ENCODE measurements at regions not wholly inside any gene's neighbourhood (a gene's known extent, or its start where the extent isn't known, plus 50 kb on each side); places are given as distances from the start of the nearest gene placed in this dataset.

GRCh38 chr6:82072751-82073150 lies 174.8 kb downstream of the IBTK start:
- H3K4me3 ChIP-seq (replicated peaks; ENCODE audit: low read depth, low read length) = no peak overlapping the region
- DNase-seq (ENCODE audit: low read depth) = peak; percentile 8
- TF ChIP-seq, protein P1, sequence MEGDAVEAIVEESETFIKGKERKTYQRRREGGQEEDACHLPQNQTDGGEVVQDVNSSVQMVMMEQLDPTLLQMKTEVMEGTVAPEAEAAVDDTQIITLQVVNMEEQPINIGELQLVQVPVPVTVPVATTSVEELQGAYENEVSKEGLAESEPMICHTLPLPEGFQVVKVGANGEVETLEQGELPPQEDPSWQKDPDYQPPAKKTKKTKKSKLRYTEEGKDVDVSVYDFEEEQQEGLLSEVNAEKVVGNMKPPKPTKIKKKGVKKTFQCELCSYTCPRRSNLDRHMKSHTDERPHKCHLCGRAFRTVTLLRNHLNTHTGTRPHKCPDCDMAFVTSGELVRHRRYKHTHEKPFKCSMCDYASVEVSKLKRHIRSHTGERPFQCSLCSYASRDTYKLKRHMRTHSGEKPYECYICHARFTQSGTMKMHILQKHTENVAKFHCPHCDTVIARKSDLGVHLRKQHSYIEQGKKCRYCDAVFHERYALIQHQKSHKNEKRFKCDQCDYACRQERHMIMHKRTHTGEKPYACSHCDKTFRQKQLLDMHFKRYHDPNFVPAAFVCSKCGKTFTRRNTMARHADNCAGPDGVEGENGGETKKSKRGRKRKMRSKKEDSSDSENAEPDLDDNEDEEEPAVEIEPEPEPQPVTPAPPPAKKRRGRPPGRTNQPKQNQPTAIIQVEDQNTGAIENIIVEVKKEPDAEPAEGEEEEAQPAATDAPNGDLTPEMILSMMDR (IDR thresholded peaks at IDR 0.05; ENCODE audit: low read length, missing control alignments) = no peak

DNA sequence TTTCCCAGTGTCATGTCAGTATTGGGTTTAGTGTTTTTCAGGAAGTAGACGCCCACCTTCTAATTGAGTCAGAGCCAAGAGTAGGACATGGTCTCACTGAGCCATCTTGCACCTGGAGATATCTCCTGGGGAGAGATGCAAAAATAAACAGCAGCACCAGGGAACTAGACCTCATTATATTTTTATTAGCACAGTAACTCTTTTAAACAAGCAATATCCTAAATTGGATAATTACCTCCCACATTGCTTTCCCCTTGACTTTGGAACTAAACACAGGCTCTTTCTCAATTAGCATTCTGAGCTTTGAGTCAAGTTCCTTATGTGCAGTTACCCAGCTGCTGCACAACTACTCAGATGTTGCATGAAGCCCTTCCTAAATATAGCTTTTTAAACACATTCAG lies 175.4 kb downstream of the IBTK start:
- TF ChIP-seq, protein P1 (IDR thresholded peaks at IDR 0.05; ENCODE audit: low read length, missing control alignments) = no peak
- no peak for DNase-seq (ENCODE audit: low read depth)
- no peak overlapping the region for H3K4me3 ChIP-seq (replicated peaks; ENCODE audit: low read depth, low read length)

DNA sequence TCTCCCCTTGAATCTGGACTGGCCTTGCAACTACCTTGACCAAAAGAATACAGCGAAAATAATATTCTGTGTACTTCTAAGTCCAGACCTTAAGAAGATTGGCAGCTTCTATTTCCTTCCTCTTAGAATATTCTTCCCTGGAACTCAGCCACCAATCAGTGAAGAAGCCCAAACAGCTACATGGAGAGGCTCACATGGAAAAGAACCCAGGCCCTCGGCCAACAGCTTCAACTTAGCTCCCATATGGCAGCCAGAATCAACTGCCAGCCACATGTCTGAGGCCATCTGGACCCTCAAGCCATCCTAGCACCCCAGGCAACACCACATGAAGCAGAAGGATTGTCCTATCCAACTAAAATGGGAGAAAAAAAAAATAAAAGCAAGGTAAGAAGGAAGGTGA lies 178.8 kb downstream of the IBTK start:
- TF ChIP-seq, protein P1 (IDR thresholded peaks at IDR 0.05; ENCODE audit: low read length, missing control alignments) = no peak
- no peak overlapping the region for H3K4me3 ChIP-seq (replicated peaks; ENCODE audit: low read depth, low read length)
- DNase-seq (ENCODE audit: low read depth) = no peak

DNA sequence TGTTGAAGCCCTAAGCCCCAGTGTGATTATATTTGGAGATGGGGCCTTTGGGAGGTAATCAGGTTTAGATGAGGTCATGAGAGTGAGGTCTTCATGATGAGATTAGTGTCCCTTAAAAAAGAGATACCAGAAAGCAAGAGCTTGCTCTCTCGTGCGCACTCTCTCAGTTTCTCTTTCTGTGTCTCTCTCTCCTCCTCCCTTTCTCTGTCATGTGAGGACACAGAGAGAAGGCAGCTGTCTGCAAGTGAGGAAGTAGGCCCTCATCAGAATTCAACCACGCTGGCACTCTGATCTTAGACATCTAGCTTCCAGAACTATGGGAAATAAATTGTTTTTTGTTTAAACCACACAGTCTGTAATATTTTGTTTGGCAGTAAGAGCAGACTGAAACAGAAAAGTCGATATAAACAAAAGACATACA lies 180.5 kb downstream of the IBTK start:
- TF ChIP-seq, protein P1 (IDR thresholded peaks at IDR 0.05; ENCODE audit: low read length, missing control alignments) = no peak
- no peak overlapping the region for H3K4me3 ChIP-seq (replicated peaks; ENCODE audit: low read depth, low read length)
- DNase-seq (ENCODE audit: low read depth) = peak; percentile 16

- no peak for DNase-seq (ENCODE audit: low read depth)
- no peak overlapping the region for H3K4me3 ChIP-seq (replicated peaks; ENCODE audit: low read depth, low read length)
- TF ChIP-seq, protein P1 (IDR thresholded peaks at IDR 0.05; ENCODE audit: low read length, missing control alignments) = no peak
These were observed 181.3 kb downstream of the IBTK start for GRCh38 chr6:82066196-82066595.

DNA sequence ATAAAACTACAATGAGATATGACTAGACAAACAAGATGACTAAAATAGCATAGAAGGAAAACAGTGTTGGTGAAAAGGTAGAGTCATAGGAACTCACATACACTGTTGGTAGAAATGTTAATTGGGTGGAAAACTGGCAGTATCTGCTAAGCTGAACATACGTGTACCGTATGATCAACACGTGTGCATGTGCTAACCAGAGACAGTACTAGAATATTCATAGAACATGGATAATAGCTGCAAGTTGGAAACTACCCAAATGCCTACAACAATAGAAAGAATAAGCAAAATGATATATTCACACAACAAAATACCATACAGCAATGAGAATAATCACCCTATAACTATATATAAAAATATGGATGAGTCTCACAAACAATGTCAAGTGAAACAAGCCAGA lies 184.0 kb downstream of the IBTK start:
- no peak overlapping the region for H3K4me3 ChIP-seq (replicated peaks; ENCODE audit: low read depth, low read length)
- TF ChIP-seq, protein P1 (IDR thresholded peaks at IDR 0.05; ENCODE audit: low read length, missing control alignments) = no peak
- no peak for DNase-seq (ENCODE audit: low read depth)

DNA sequence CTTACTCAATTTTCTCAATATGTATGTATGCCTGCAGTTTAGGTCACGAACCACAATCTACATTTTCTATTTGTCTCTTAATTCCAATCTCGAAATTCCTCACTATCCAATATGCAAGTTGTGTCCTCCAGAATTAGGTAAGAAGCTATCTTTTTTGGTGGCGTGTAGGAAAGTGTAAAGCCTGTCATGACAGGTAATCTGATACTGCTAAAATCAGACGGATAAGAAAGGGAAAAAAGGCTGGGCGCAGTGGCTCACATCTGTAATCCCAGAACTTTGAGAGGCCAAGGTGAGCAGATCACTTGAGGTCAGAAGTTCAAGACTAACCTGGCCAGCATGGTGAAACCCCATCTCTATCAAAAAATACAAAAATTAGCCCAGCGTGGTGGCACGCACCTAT lies 185.3 kb downstream of the IBTK start:
- DNase-seq (ENCODE audit: low read depth) = no peak
- no peak overlapping the region for H3K4me3 ChIP-seq (replicated peaks; ENCODE audit: low read depth, low read length)
- TF ChIP-seq, protein P1 (IDR thresholded peaks at IDR 0.05; ENCODE audit: low read length, missing control alignments) = no peak
